GM21423 (cell line): ENCODE measurements at regions not wholly inside any gene's neighbourhood (a gene's known extent, or its start where the extent isn't known, plus 50 kb on each side); places are given as distances from the start of the nearest gene placed in this dataset.
"Not testable (repeated sequence)": the region's sequence is repeated elsewhere in the genome, so short reads cannot be mapped to it uniquely, and the experiment has no call there.

Experiments
- ATAC-seq: cut with Tn5 transposase; IDR thresholded peaks from one replicate; pipeline ENCODE4 v1.9.1; 2021; ENCODE audit warnings: mild to moderate bottlenecking, moderate library complexity; ENCODE audit not compliant: unreplicated experiment

- no peak for ATAC-seq
Measured at GRCh38 chr4:117014236-117014635, 71.1 kb downstream of the TRAM1L1 start.

- no peak for ATAC-seq
Measured at GRCh38 chr4:117010671-117011070, 74.7 kb downstream of the TRAM1L1 start.

GRCh38 chr4:117001077-117001476, 84.3 kb downstream of the TRAM1L1 start:
- ATAC-seq: no peak

DNA sequence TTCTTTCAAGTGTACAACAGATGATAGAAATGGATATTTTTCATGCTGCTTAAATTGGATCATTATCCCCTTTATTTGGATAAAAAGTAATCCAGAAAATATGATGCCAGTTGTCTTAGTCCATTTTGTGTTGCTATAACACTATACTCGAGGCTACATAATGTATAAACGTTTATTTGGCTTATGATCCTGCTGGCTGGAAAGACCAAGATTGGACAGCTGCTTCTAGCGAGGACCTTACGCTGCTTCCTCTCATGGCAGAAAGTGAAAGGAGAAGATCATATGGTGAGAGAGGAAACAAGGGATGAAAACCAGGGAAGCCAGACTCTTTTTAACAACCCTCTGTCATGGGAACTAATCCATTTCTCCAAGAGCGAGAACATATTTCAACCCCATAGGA, 102.7 kb downstream of the TRAM1L1 start:
- ATAC-seq: no peak

DNA sequence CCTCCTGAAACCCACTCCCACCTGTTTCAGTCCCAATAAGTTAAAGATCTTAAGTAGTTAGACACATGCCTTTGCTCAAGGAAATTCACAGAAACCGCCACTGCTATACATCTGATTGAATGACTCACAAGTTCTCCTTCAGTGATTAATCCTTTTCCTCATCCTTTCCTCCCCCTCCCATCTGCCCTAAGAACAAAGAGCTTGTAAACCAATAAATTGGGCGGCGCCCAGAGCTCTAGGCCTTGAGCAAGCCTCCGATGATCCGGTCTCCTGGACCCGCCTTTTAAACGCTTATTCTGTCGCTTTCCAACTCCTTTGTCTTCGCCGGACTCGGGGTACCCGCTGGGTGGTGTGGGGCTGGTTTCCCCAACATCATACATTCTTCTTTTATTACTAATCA, 104.9 kb downstream of the TRAM1L1 start:
- ATAC-seq: not testable (repeated sequence)

GRCh38 chr4:116959045-116959444, 126.3 kb downstream of the TRAM1L1 start:
- no peak for ATAC-seq

DNA sequence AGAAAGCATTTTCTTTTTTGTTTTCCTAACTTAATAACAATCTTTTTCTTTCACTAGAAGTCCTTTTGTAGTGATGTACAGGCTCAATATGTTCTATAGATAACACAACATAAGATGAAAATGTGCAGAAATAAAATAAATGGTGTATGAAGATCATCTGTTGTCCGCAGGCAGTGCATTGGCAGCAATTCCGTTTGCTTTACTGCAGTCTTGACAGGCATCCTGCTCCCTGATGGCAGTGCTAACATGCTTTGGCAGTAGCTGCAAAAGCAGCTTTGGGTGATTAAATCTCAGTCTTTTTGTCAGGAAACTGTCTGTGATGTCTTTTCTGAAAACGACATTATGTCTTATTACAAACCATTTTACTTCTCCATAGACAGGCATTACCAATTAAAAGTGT, 131.4 kb downstream of the TRAM1L1 start:
- no peak for ATAC-seq

- ATAC-seq: no peak
Measured at GRCh38 chr4:116952530-116953136, 132.7 kb downstream of the TRAM1L1 start.

GRCh38 chr4:116949856-116950255, 135.5 kb downstream of the TRAM1L1 start:
- ATAC-seq: no peak

DNA sequence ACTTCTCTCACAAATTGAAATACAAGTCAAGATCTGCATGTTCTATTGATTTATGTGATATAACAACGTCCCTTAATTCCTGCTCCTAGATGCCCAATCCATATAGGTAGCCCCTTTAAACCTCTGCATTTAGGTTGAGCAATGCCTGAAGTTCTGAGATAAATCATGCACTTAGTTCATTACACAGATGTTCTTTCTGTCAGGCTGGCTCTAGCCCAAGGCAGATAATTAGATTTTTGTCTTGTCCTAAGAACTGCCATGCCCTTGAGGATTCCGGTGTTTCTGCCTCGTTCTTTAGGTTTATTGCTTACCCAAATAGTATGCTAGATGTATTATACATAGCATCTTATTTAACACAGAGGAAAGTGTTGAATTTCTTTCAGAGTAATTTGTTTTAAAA, 143.1 kb downstream of the TRAM1L1 start:
- ATAC-seq: no peak

DNA sequence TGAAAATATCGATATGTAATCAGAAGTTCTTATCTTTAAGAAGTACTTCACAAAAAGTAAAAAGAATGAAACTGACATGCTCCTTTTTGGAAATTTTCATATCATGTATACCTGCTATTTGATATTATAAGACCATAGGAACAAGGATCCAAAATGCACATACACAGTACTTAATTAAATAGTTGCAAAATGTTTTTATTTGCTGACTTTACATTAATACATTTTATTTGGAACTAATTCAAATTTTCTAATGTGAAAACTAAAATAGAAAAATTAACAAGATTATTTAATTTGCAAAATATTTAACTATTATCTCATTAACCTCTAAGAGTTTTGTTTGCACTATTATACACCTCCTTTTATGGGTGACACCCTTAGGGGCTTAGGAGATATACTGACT, 155.0 kb downstream of the TRAM1L1 start:
- no peak for ATAC-seq

DNA sequence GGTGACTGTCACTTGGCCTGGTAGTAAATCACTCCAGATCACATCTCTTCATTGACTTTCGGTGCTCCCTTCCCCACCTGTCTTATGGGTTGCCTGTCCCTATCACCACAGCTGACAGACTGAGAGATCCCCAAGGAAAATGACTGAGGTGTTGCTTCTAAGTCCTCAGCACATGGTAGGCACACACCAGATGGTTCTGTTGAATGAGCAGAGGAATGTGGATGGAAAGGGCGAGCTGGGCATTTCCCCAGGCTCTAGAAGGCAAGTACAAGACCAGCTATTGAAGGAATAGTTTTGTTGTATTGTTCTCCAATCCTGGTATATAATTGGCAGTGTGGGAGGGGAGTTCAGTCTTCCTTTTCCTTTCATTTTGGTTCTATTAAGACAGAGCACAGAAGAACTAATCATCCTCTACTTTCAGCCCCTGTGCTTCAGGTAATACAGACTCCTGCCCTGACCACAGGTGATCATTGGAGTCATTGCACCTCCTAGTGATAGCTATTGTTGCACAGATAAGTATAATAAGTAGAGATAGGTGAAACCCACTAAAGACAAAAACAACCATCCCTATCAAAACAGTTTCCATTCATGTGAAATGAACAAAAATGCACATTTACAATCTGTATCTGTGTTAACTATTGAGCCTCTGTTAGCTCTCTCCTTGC, 158.6 kb downstream of the TRAM1L1 start:
- ATAC-seq: no peak

DNA sequence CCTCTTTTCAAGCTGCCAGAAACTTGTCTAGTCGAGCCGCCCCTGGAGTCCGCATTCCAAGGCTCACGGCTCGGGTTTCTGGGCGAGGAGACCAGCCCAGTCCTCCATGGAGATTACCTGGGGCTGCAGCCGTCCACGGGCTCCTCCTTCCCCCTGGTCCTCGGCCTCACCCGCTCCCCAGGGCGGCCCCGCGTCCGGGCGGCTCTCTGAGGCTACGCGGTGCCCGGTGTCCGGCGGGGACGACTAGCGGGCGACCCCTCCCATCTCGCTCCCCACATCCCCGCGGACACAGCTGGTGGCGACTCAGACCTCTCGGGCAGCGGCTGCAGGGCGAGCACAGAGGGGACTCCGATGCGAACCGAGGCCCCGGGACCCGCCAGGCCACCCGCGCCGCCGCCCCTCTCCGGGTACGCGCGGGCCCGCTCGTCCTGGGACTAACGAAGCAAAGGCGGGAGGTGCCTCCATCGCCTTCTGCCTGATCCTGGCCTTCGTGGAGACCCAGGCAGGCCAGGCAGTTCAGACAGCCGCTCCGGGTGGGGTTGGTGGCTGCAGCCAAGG, 159.4 kb downstream of the TRAM1L1 start:
- no peak for ATAC-seq

- no peak for ATAC-seq
Measured at GRCh38 chr4:116923389-116923788, 162.0 kb downstream of the TRAM1L1 start.

- no peak for ATAC-seq
Measured at GRCh38 chr4:116913451-116913850, 171.9 kb downstream of the TRAM1L1 start.

GRCh38 chr4:116906758-116907157, 178.6 kb downstream of the TRAM1L1 start:
- no peak for ATAC-seq

- ATAC-seq: no peak
Measured at GRCh38 chr4:116899561-116899960, 185.8 kb downstream of the TRAM1L1 start.

DNA sequence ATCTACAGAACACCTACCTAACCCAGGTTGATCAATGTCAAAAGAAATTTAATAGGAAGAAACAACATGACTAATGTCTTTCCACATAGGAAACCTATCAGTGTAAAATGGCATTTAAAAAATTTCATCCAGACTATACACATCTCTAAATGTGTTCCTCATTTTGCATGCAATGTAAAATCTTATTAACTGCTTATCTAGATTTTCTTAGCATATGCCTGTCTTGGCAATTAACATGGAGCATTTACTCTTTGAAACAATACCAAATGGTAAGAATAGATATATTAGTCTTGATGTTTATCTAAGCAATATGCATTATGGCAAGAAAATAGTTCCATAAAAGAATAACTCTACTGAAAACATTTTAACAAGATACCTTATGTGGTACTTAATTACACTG, 199.8 kb downstream of the TRAM1L1 start:
- no peak for ATAC-seq

- no peak for ATAC-seq
Measured at GRCh38 chr4:116882503-116882902, 202.9 kb downstream of the TRAM1L1 start.

DNA sequence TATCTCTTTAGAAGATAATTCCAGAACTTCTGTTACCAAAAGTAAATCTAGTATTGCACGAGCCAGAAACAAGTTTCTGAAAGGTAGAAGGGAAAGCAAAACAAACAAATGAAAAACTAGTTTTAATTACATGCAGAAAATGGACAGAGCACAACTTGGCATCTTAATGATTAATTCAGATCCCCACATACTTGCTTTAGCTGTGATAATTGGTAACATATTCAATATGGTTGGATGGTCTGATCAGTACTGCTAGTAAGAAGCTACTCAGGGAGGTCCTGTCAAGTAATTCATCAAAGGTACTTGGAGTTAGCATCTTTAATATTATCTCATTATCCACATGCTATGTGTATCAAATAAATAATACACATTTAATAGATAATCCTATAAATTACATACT, 204.3 kb downstream of the TRAM1L1 start:
- ATAC-seq: peak; percentile 86

- ATAC-seq: peak; percentile 67
Measured at GRCh38 chr4:116880625-116881024, 204.8 kb downstream of the TRAM1L1 start.

DNA sequence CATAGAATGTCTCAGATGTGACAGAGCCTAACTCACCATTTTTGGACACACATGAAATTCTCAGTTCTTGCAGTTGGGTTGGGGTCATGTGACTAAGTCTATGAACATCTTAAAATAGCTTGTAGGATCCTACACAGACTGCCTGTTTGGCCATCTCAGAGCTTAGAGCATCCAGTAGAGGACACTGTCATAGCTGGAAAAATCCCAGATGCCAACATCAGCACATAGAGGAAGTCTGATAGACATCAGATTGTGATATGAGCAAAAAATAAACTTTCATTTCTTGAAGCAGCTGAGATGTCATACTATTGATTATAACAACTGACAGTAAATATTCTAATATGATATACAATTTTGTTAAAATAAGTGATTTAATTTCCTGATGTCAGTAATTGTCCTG, 207.1 kb downstream of the TRAM1L1 start:
- no peak for ATAC-seq

GRCh38 chr4:116877069-116877468, 208.3 kb downstream of the TRAM1L1 start:
- no peak for ATAC-seq
